ENCODE measurements at regions not wholly inside any gene's neighbourhood (a gene's known extent, or its start where the extent isn't known, plus 50 kb on each side); places are given as distances from the start of the nearest gene placed in this dataset.

- peaks cover 3% of the 10 kb centered on the region for H3K4me1 ChIP-seq (ENCODE audit: control insufficient read depth, insufficient read depth, low read length)
- no peaks in the 10 kb centered on the region for H3K36me3 ChIP-seq (ENCODE audit: control insufficient read depth, insufficient read depth, low read length)
- no peak overlapping the region for H3K4me3 ChIP-seq (ENCODE audit: low read length)
- H3K27me3 ChIP-seq (ENCODE audit: control insufficient read depth, insufficient read depth, low read length) = peaks cover 2% of the 10 kb centered on the region
- H3K9me3 ChIP-seq (replicated peaks; ENCODE audit: control insufficient read depth, low read depth, low read length) = no peaks in the 10 kb centered on the region
- DNase-seq = no peak
- no peak overlapping the region for H3K27ac ChIP-seq (ENCODE audit: low read length)
These were observed 348.6 kb downstream of the PTEN start for GRCh38 chr10:88212069-88212468.

GRCh38 chr10:88213065-88213605 lies 349.7 kb downstream of the PTEN start:
- H3K4me1 ChIP-seq (ENCODE audit: control insufficient read depth, insufficient read depth, low read length) = peaks cover 3% of the 10 kb centered on the region
- H3K36me3 ChIP-seq (ENCODE audit: control insufficient read depth, insufficient read depth, low read length) = no peaks in the 10 kb centered on the region
- no peaks in the 10 kb centered on the region for H3K9me3 ChIP-seq (replicated peaks; ENCODE audit: control insufficient read depth, low read depth, low read length)
- H3K4me3 ChIP-seq (ENCODE audit: low read length) = no peak overlapping the region
- H3K27me3 ChIP-seq (ENCODE audit: control insufficient read depth, insufficient read depth, low read length) = no peaks in the 10 kb centered on the region
- H3K27ac ChIP-seq (ENCODE audit: low read length) = no peak overlapping the region
- 56% methylated on average over 2 of the region's 6 CpGs for whole genome bisulfite sequencing (ENCODE audit: insufficient coverage)
- DNase-seq = peak; percentile 42

GRCh38 chr10:88216976-88217375 lies 353.6 kb downstream of the PTEN start:
- Histone ChIP-seq H3K9me3 (replicated peaks; ENCODE audit: control insufficient read depth, low read depth, low read length) (no peaks in the 10 kb centered on the region), H3K27me3 (ENCODE audit: control insufficient read depth, insufficient read depth, low read length) (peaks cover 2% of the 10 kb centered on the region), H3K4me3 (ENCODE audit: low read length) (no peak overlapping the region), H3K36me3 (ENCODE audit: control insufficient read depth, insufficient read depth, low read length) (no peaks in the 10 kb centered on the region), H3K4me1 (ENCODE audit: control insufficient read depth, insufficient read depth, low read length) (no peaks in the 10 kb centered on the region), H3K27ac (ENCODE audit: low read length) (no peak overlapping the region)
- WGBS (ENCODE audit: insufficient coverage) = 90% methylated on average over 2 of the region's 3 CpGs
- DNase-seq = no peak

- WGBS (ENCODE audit: insufficient coverage) = 81% methylated on average over 3 of the region's 3 CpGs
- H3K27ac ChIP-seq (ENCODE audit: low read length) = no peak overlapping the region
- no peaks in the 10 kb centered on the region for H3K9me3 ChIP-seq (replicated peaks; ENCODE audit: control insufficient read depth, low read depth, low read length)
- peaks cover 2% of the 10 kb centered on the region for H3K27me3 ChIP-seq (ENCODE audit: control insufficient read depth, insufficient read depth, low read length)
- no peak overlapping the region for H3K4me3 ChIP-seq (ENCODE audit: low read length)
- H3K36me3 ChIP-seq (ENCODE audit: control insufficient read depth, insufficient read depth, low read length) = no peaks in the 10 kb centered on the region
- no peaks in the 10 kb centered on the region for H3K4me1 ChIP-seq (ENCODE audit: control insufficient read depth, insufficient read depth, low read length)
- no peak for DNase-seq
These were observed 354.9 kb downstream of the PTEN start for GRCh38 chr10:88218362-88218761.

- no peak overlapping the region for H3K27ac ChIP-seq (ENCODE audit: low read length)
- no peak for DNase-seq
- no peaks in the 10 kb centered on the region for H3K4me1 ChIP-seq (ENCODE audit: control insufficient read depth, insufficient read depth, low read length)
- no CpG with 5 or more reads among the region's 2 CpGs for WGBS (ENCODE audit: insufficient coverage)
- H3K27me3 ChIP-seq (ENCODE audit: control insufficient read depth, insufficient read depth, low read length) = peaks cover 2% of the 10 kb centered on the region
- H3K36me3 ChIP-seq (ENCODE audit: control insufficient read depth, insufficient read depth, low read length) = no peaks in the 10 kb centered on the region
- H3K9me3 ChIP-seq (replicated peaks; ENCODE audit: control insufficient read depth, low read depth, low read length) = no peaks in the 10 kb centered on the region
- no peak overlapping the region for H3K4me3 ChIP-seq (ENCODE audit: low read length)
These were observed 356.3 kb downstream of the PTEN start for GRCh38 chr10:88219753-88220152.

- Histone ChIP-seq H3K4me1 (ENCODE audit: control insufficient read depth, insufficient read depth, low read length) (peaks cover 1% of the 10 kb centered on the region), H3K9me3 (replicated peaks; ENCODE audit: control insufficient read depth, low read depth, low read length) (no peaks in the 10 kb centered on the region), H3K36me3 (ENCODE audit: control insufficient read depth, insufficient read depth, low read length) (no peaks in the 10 kb centered on the region), H3K27ac (ENCODE audit: low read length) (no peak overlapping the region), H3K4me3 (ENCODE audit: low read length) (no peak overlapping the region), H3K27me3 (ENCODE audit: control insufficient read depth, insufficient read depth, low read length) (peaks cover 2% of the 10 kb centered on the region)
- no peak for DNase-seq
- WGBS (ENCODE audit: insufficient coverage) = no CpG with 5 or more reads among the region's 6 CpGs
These were observed 357.9 kb downstream of the PTEN start for GRCh38 chr10:88221010-88221973.

GRCh38 chr10:88222881-88223280 lies 359.5 kb downstream of the PTEN start:
- no peak overlapping the region for H3K27ac ChIP-seq (ENCODE audit: low read length)
- H3K4me1 ChIP-seq (ENCODE audit: control insufficient read depth, insufficient read depth, low read length) = peaks cover 10% of the 10 kb centered on the region
- peaks cover 2% of the 10 kb centered on the region for H3K27me3 ChIP-seq (ENCODE audit: control insufficient read depth, insufficient read depth, low read length)
- H3K36me3 ChIP-seq (ENCODE audit: control insufficient read depth, insufficient read depth, low read length) = no peaks in the 10 kb centered on the region
- no peaks in the 10 kb centered on the region for H3K9me3 ChIP-seq (replicated peaks; ENCODE audit: control insufficient read depth, low read depth, low read length)
- no peak for DNase-seq
- WGBS (ENCODE audit: insufficient coverage) = no CpG with 5 or more reads among the region's 1 CpG
- H3K4me3 ChIP-seq (ENCODE audit: low read length) = no peak overlapping the region

All from muscle of leg (tissue), 3 donors.